HG02870 (cell line): ENCODE measurements at regions not wholly inside any gene's neighbourhood (a gene's known extent, or its start where the extent isn't known, plus 50 kb on each side); places are given as distances from the start of the nearest gene placed in this dataset.
"Not testable (repeated sequence)": the region's sequence is repeated elsewhere in the genome, so short reads cannot be mapped to it uniquely, and the experiment has no call there.

ENCODE experiments used
- ATAC-seq: cut with Tn5 transposase; IDR thresholded peaks from one replicate; pipeline ENCODE4 v1.9.1; 2021; ENCODE audit warnings: mild to moderate bottlenecking, moderate library complexity; ENCODE audit not compliant: unreplicated experiment

- no peak for ATAC-seq
Observed at GRCh38 chr5:100641833-100642232, 106.7 kb downstream of the FAM174A start.

- no peak for ATAC-seq
Observed at GRCh38 chr5:100643473-100643872, 108.3 kb downstream of the FAM174A start.

- ATAC-seq = no peak
Observed at GRCh38 chr5:100644185-100644584, 109.0 kb downstream of the FAM174A start.

GRCh38 chr5:100644776-100645175 lies 109.6 kb downstream of the FAM174A start:
- no peak for ATAC-seq

GRCh38 chr5:100646011-100646410 lies 110.8 kb downstream of the FAM174A start:
- no peak for ATAC-seq

- ATAC-seq = no peak
Observed at GRCh38 chr5:100646691-100647090, 111.5 kb downstream of the FAM174A start.

- no peak for ATAC-seq
Observed at GRCh38 chr5:100647461-100648230, 112.5 kb downstream of the FAM174A start.

- no peak for ATAC-seq
Observed at GRCh38 chr5:100654895-100655294, 119.7 kb downstream of the FAM174A start.

- not testable (repeated sequence) for ATAC-seq
Observed at GRCh38 chr5:100656771-100657170, 121.6 kb downstream of the FAM174A start.

GRCh38 chr5:100659080-100659795 lies 124.1 kb downstream of the FAM174A start:
- no peak for ATAC-seq

- no peak for ATAC-seq
Observed at GRCh38 chr5:100664140-100664539, 129.0 kb downstream of the FAM174A start.

GRCh38 chr5:100667161-100667630 lies 132.0 kb downstream of the FAM174A start:
- no peak for ATAC-seq

GRCh38 chr5:100668511-100668910 lies 133.3 kb downstream of the FAM174A start:
- no peak for ATAC-seq

GRCh38 chr5:100676817-100677631 lies 141.8 kb downstream of the FAM174A start:
- ATAC-seq = no peak

GRCh38 chr5:100682625-100683024 lies 147.5 kb downstream of the FAM174A start:
- no peak for ATAC-seq

GRCh38 chr5:100683881-100684280 lies 148.7 kb downstream of the FAM174A start:
- no peak for ATAC-seq

- ATAC-seq = not testable (repeated sequence)
Observed at GRCh38 chr5:100685122-100685521, 149.9 kb downstream of the FAM174A start.

GRCh38 chr5:100688834-100689233 lies 153.7 kb downstream of the FAM174A start:
- ATAC-seq = not testable (repeated sequence)

GRCh38 chr5:100690036-100690560 lies 154.9 kb downstream of the FAM174A start:
- ATAC-seq = no peak

GRCh38 chr5:100691085-100691484 lies 155.9 kb downstream of the FAM174A start:
- no peak for ATAC-seq

GRCh38 chr5:100691548-100691947 lies 156.4 kb downstream of the FAM174A start:
- ATAC-seq = no peak
